GM19372 (cell line): ENCODE measurements at regions not wholly inside any gene's neighbourhood (a gene's known extent, or its start where the extent isn't known, plus 50 kb on each side); places are given as distances from the start of the nearest gene placed in this dataset.

Experiments used
- ATAC-seq: cut with Tn5 transposase; IDR thresholded peaks from one replicate; pipeline ENCODE4 v1.9.1; 2021; ENCODE audit warnings: mild to moderate bottlenecking, low read depth, moderate library complexity; ENCODE audit not compliant: unreplicated experiment

DNA sequence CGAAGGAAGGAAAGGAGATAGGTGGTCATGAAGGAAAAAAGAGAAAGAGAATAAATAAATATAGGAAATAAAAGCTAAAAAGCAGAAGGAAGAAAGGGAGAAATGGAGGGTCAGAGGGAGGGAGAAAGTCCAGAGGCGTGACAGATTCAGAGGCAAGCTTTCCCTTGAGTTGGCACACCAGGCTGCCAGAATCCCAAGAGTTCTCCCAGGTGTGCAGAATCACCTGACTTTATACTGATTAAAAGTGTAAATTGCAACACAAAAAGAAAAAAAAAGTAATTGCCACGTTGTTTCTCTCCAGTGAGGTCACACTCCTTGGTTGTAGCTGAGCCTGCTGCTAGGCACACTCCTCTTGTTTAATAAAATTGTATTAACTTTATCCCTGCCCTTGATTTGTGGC is 669.9 kb upstream of the PKN2 start:
- ATAC-seq: no peak

DNA sequence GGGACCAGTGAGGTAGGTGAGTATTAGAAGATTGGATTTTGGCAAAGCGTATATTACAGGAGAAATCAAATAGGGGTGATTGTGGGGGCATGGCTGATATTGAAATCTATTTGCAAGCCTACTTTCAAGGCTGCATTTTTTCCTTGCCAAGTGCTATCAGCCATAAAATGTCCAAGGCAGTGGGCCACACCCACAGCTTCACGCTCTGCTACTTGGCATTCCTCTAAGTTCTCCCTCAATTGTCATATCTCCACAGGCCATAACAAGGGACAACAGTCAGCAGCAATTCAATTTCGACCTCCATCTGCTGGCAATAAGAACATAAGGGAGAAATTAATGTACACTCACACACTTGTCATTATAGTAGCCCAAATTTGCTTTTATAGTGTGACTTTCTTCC is 667.1 kb upstream of the PKN2 start:
- no peak for ATAC-seq

DNA sequence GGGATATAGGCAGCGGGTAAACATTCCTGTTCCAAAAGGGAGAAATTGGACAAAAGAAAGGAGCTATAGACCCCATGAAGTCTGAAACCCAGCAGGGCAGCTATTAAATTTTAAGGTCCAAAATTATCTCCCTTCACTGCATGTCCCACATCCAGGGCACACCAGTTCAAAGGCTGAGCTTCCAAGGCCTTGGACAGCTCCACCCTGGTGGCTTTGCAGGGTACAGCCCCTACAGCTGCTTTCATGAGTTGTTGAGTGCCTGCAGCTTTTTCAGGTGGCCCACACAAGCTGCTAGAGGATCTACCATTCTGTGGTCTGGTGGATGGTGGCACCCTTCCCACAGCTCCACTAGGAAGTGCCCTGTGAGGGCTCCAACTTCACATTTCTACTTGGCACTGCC is 662.5 kb upstream of the PKN2 start:
- ATAC-seq: no peak

DNA sequence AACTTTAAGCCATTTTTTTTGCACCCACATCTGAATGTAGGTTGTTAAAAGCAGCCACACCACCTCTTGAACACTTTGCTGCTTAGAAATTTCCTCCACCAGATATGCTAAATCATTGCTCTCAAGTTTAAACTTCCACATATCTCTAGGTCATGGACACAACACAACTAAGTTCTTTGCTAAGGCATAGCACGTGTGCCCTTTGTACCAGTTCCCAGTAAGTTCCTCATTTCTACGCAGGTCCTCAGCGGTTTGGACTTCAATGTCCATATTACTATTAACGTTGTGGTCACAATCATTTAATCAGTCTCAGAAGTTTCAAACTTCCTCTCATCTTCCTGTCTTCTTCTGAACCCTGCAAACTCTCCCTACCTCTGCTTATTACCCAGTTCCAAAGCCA is 661.6 kb upstream of the PKN2 start:
- ATAC-seq: no peak

DNA sequence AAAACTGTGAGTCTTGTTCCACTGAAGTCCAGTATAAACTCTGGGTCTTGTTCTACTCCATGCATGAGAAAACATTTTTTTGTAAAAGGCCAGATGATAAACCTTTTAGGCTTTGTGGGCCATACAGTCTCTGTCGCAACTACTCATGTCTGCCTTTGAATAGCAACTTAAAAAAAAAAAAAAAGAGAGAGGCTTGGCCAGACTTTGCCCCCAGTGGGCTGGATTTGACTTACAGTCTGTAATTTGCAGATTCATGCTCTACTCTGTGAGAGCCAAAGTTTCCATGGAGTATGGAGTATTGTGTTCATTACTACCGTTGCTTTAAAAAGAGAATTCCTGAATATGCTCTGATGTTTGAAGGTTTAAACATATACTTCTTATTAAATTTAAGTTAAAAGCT is 654.9 kb upstream of the PKN2 start:
- no peak for ATAC-seq

DNA sequence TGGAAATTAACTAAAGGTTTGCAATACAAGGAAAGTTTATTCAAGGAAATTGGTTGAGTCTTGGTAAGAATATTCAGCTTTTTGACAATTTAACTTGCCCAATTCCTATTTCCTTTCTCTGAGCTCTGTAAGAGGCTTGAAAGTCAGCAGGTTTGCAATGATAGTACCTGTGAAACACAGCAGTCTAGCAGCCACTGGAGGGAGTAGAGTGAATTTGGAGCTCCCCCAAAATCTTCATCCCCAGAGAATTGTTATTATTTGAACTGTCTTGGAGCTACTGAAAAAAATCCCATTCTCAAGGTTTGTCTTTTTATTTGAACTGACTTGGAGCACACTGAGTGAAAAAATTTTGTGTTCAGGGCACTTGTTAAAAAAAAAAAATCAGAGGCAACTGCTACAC is 654.2 kb upstream of the PKN2 start:
- ATAC-seq: no peak

DNA sequence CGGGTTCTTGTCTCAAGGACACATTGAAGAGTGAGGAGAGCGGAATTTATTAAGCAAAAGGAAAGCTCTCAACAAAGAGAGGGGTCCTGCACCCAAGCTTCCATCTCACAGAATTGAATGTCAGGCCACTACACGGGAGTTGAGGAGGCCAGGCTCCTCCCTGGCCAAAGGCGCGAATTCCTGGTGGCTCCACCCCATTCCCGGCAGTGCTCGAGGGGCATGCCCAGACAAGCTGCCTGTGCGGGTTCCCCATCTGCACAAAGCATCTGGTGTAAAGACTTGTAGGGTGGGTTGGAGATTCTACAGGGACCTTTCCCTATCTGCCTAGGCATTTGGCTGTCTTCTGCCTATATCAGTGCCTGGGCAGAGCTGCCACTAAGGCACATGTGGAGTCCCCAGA is 648.5 kb upstream of the PKN2 start:
- ATAC-seq: no peak

DNA sequence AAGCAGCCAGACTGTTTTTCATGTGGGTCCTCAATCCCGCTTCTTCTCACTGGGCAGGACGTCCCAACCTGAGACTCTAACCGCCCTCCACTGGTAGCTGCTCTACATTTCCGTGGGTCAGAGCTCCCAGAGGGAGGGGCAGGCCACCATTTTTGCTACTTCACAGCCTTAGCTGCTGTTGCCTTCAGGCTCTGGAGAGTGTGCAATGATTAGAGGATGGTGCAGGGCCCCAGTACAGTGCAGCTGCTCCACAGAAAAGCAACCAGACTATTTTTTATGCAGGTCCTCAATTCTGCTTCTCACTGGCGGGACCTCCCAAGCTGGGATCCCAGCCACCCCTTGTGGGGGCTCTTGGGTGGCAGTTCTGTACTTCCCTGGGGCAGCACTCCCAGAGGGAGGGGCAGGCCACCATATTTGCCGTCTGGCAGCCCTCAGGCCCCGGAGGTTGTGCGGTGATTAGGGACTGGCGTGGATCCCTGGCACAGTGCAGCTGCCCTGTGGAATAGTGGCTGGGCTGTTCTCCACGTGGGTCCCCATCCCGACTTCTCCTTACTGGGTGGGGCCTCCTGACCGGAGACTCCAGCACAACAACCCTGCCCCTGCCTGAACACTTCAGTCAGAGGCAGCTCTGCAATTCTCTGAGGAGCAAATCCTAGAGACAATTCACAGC is 647.6 kb upstream of the PKN2 start:
- no peak for ATAC-seq

DNA sequence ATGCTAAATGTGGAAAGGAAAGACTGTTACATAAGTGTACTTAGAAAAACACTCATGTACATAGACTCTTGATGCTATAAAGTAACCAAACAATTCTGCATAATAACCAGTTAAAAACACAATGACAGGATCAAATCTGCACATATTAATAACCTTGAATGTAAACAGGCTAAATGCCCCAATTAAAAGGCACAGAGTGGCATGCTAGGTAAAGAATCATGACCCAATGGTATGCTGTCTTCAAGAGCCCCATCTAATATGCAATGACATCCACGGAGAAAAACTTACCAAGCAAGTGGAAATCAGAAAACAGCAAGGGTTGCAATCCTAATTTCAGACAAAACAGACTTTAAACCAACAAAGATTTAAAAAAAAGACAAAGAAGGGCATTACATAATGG is 644.8 kb upstream of the PKN2 start:
- no peak for ATAC-seq

DNA sequence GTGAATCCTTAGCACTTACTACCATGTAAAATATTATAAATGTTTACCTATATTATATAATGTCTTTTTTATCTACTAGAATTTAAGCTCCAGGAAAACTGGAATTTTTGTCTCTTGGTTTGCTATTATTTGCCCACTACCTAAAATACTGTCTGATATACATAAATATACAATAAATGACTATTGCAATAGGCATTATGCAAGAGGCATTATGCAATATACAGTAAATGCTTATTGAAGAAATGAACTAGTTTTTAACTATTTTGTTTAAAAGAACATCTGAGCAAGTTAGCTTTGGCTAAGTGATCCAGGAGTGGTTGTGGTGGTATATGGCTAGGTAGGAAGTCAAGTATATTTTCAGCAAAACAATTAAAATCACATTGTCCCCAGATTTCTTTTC is 640.2 kb upstream of the PKN2 start:
- ATAC-seq: no peak

DNA sequence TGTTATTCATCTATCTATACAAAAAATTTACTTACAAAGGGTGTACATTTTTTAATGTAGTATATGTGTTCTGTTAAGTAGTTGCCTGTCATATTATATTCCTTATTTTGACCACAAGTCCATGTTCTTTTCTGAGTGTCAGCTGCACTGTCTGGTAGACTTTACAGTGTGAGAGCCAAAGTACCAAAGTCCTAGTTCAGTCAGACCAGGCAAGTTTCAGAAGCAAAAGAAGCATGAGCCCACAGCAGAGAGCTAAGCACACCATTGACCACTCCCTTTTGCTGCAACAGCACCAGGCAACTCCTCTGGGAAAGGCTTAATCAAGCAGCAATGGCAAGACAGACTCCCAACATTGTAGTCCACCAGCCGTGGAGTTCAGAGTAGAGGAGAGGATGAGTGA is 631.9 kb upstream of the PKN2 start:
- ATAC-seq: no peak

DNA sequence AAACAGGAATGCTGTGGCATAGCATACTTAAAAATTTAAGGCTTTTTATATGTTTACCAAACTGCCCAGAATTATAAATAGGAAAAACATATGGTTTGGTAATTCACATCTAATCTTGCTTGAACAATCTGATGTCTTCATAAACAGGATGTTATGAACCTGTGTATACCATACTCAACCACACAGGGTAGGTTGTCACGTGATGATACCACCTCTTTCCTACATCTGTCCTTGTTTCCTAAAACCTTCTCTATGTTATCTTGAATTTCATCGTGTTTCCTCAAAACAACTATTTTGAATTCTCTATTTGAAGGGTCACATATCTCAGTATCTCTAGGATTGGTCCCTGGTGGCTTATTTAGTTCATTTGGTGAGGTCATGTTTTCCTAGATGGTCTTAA is 631.0 kb upstream of the PKN2 start:
- ATAC-seq: no peak

DNA sequence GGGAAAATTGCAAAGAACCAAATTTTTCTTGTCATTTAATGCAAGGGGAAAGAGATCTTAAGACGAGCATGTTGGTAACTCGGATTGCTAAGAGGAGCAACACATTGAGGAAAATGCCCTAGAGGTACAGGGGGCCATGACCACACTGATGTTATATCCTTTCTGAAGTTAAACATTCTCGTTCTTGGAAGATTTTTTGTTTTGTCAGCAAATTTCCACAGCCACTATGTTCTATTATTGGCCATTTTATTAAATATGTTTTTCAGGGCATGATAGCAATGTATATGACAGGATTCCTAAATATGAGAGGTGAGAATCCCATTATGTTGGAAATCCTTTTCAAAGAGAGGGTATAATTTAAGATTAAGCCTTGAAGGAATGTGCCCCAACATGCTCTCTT is 627.2 kb upstream of the PKN2 start:
- no peak for ATAC-seq

DNA sequence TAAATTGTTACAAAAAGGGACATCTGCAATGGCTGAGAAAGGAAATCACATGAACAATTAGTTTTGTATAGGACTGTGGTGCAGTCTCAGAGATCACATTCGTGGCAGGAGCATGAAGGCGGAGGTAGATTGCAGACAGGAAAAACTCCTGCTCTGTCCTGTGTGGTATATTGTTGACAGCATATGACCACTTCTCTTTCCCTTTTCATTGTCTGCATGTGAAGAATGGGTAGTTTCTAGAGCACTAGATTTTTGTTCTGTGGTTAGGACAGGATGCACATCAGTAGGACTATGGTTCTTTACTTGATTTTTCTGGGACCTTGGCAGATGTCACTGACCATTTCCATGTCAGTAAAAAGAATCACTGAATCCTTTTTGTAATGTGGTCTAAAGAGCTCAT is 625.9 kb upstream of the PKN2 start:
- no peak for ATAC-seq

DNA sequence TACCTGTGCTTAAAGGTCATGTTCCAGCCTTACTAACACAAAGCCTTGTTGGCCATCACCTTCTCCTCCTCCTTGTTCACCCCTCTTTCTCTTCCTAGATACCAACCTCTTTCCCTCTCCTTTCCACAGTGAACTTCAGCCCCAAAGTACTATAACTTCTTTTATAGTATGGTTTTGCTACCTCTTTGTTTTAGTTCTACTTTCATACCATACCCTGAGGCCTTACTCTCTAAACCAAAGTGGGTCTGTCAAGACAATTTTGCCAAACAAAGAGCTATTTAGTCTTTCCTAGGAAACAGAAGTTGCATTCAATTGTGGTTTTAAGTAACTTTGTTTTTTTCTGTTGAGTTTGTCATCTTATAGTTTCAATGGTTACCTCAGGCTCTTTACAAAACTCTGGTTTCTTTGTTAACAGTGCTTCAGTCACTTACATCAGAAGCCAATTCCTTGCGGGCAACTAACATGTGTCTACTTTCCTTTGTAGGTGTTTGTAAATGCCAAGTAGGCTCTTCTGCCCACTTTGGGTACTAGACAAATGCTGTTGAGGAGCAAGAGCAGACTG is 623.9 kb upstream of the PKN2 start:
- ATAC-seq: no peak

DNA sequence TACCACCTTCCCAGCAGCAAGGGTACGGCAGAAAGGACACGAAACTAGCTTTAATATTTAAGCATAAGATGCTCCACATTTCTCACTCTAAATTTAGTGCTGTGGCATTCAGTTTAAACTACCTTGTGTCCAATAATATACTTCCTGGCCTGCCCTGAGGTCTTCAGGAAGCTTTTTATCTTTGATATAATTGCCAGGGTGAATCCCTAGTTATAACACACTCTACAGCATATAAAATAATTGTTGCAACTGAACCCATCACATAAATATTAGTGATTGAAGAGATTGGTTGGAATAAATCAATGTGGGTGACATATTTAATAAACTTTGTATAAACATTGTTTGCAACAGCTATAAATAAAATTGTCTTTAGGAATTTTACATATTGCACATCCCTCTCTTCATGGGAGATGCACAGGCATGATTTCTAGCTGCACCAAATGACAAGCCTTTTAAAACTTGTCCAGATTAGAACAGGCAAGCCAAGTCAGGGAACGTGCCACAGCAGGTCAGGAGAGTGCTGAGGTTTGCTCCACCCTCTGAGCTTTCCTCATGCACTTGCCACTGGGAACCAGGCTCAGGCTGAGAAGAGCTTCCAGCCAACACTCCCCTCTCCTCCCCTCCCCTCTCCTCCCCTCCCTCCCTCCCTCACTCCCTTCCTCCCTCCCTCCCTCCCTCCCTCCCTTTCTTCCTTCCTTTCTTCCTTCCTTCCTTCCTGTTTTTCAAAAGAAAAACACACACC is 623.2 kb upstream of the PKN2 start:
- ATAC-seq: no peak

DNA sequence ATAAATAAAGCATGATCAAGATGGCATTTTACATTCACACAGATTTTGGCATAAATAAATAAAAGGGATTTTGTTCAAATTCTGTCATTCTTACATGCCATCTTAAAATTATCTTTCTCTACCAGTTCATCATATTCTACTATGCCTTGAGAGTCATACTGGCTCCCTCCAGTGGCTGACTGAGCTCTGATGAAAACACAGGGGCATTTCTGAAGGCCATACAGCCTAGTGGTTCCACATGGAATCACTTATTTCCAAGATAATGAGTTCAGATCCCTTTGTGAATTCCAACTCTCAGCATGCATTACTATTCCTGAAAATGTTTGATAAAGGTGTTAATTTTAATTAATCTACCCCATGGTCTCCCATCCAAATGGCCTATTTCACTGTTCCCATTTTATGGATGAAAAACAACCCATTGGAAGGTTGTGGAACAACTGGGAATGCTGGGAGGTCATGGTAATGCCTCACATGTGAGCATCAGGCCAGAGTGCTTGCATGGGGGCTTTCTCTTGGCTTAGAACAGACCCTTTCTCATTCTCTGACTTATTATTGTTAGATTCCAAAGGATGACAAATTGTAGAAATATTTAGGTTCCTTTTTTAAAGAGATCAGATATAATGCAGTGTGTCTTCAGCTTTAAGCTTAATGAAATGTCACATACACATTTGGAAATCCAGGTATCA is 622.4 kb upstream of the PKN2 start:
- ATAC-seq: no peak

DNA sequence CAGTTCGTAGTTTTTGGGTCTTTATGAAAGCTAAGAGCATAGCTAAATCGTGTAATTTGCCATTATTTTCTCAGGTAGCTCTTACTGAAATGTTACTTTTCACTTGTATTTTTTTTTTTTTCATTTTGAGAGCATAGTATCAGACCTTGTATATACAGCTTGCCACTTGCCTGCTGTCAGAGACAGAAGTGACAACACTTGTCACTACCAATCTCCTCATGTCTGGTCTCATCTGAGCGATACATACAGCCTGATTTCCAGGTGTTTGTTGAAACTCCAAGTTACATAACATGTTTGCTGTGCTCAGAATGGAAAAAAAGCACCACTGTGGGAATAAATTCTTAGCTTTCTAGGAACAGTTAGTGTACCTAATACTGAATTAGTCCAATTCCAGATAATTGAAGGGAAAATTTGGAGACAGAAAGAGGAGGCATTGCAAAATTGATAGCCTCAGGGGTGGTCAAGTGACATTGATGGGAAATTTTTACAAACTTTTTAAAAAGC is 621.4 kb upstream of the PKN2 start:
- no peak for ATAC-seq

DNA sequence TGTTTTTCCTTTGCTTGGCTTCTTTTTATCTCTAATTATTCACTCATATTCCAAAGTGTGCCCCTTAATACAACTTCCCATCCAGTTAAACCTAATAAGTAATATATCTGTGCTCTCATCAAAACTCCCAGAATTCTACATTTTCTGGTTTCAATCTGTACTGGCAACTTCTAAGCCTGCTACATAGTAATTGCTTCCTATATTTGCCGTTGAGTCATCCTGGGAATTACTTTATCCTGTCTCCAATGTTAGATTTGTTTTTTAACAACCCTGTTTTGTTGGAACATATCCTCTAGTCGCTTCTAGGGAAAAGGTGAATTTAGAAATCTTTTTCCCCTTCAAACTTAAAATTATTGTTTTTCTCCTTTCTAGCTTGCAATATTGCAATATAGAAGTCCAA is 620.5 kb upstream of the PKN2 start:
- ATAC-seq: no peak

DNA sequence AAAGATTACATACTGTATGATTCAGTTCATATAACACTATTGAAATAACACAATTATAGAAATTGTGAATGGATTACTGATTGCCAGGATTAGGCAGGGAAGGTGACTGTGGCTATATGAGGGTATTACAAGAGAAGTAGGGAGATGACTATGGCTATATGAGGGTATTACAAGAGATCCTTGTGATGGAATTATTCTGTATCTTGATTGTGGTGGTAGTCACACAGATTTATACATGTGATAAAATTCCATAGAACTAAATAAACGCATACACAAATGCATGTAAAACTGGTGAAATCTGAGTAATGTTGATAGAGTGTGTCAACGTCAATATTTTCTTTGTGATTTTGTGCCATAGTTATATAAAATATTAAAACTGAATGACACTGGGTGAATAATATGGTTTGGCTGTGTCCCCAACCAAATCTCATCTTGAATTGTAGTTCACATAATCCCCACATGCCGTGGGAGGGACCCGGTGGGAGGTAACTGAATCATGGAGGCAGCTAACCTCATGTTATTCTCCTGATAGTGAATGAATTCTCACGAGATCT is 615.6 kb upstream of the PKN2 start:
- no peak for ATAC-seq

DNA sequence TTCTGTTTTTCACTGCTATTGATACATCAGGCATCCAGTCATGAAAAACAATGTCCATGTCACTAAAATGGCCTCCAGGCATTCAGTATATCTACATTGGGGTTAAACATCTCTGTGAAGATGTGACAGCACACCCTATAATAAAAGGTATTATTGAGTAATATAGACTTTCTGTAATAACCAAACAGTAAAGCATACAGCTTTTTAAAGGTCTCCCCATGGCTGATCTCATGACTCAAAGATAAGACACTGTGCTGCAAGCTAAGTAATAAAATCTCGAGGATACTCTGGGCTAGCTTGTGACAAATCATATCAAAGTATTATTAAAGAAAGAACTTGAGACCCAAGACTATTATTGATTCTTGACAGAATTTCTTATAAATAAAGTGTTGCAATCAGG is 613.1 kb upstream of the PKN2 start:
- no peak for ATAC-seq
